SU-DHL-6 (cell line): ENCODE measurements at regions not wholly inside any gene's neighbourhood (a gene's known extent, or its start where the extent isn't known, plus 50 kb on each side); places are given as distances from the start of the nearest gene placed in this dataset.

Experiments used
- H2AFZ ChIP-seq: fragments of 200-600 bp; sonication (generic); 2 replicates; pipeline ENCODE4 v1.6.1; 2014; ENCODE audit warnings: low read depth, mild to moderate bottlenecking, moderate library complexity, mixed read lengths, antibody characterized with exemption, low read length; ENCODE audit not compliant: severe bottlenecking
- H3F3A ChIP-seq: fragments of 200-600 bp; shearing (Covaris generic); 2 replicates; pipeline ENCODE4 v1.6.0; 2016; ENCODE audit warnings: antibody characterized with exemption, mild to moderate bottlenecking; ENCODE audit not compliant: insufficient read depth
- H3K27ac ChIP-seq: fragments of 200-600 bp; sonication (generic); 2 replicates; pipeline ENCODE4 v1.5.1; 2016; ENCODE audit warnings: low read depth, mild to moderate bottlenecking, low read length, moderate library complexity, mixed read lengths
- H3K27me3 ChIP-seq: fragments of 200-600 bp; sonication (generic), shearing (Covaris generic); 2 replicates; pipeline ENCODE4 v1.6.0; 2014; ENCODE audit warnings: mild to moderate bottlenecking, low read length
- H3K36me3 ChIP-seq: fragments of 200-600 bp; sonication (generic); 2 replicates; pipeline ENCODE4 v1.6.1; 2014; ENCODE audit warnings: mild to moderate bottlenecking, low read length, mixed read lengths
- H3K4me2 ChIP-seq: fragments of 300-600, 200-600 bp; shearing (Covaris generic), sonication (generic); 2 replicates; pipeline ENCODE4 v1.6.0; 2014; ENCODE audit warnings: low read length, low read depth, mild to moderate bottlenecking; ENCODE audit not compliant: poor library complexity, severe bottlenecking
- H3K4me3 ChIP-seq: fragments of 200-600 bp; sonication (generic); 2 replicates; pipeline ENCODE4 v1.5.1; 2014; ENCODE audit warnings: antibody characterized with exemption, low read length, mild to moderate bottlenecking, mixed read lengths; ENCODE audit not compliant: insufficient read depth, poor library complexity, severe bottlenecking
- H3K79me2 ChIP-seq: fragments of 200-600 bp; sonication (generic); 2 replicates; pipeline ENCODE4 v1.6.1; 2014; ENCODE audit warnings: mild to moderate bottlenecking, low read length, moderate library complexity; ENCODE audit not compliant: insufficient read depth
- H3K9ac ChIP-seq: fragments of 200-600 bp; sonication (generic); 2 replicates; pipeline ENCODE4 v1.7.0; 2014; ENCODE audit warnings: mild to moderate bottlenecking, low read length
- H3K9me2 ChIP-seq: fragments of 200-600 bp; sonication (generic); replicated peaks from 2 replicates; pipeline ENCODE4 v1.6.1; 2014; ENCODE audit warnings: low read length; ENCODE audit not compliant: insufficient read depth
- H3K9me3 ChIP-seq: fragments of 200-600 bp; sonication (generic); 2 replicates; pipeline ENCODE4 v1.6.1; 2014; ENCODE audit warnings: low read length, mixed read lengths; ENCODE audit not compliant: insufficient read depth
- H4K20me1 ChIP-seq: fragments of 200-600 bp; sonication (generic); 2 replicates; pipeline ENCODE4 v1.6.1; 2014; ENCODE audit warnings: low read depth, mild to moderate bottlenecking, antibody characterized with exemption, low read length, moderate library complexity, mixed read lengths
- EZH2phosphoT487 ChIP-seq: fragments of 200-600 bp; sonication (generic), shearing (Covaris generic); conservative IDR thresholded peaks from 2 replicates; pipeline ENCODE4 v1.6.1; 2018; ENCODE audit warnings: mild to moderate bottlenecking, antibody characterized with exemption, low read length, moderate library complexity, mixed read lengths
- TF ChIP-seq, protein P1 (sequence below): fragments of 200-600 bp; sonication (generic); IDR thresholded peaks from one replicate; pipeline ENCODE4 v1.5.1; 2017; ENCODE audit warnings: antibody characterized with exemption, mild to moderate bottlenecking, low read length, moderate library complexity; ENCODE audit not compliant: insufficient read depth, poor library complexity, severe bottlenecking

DNA sequence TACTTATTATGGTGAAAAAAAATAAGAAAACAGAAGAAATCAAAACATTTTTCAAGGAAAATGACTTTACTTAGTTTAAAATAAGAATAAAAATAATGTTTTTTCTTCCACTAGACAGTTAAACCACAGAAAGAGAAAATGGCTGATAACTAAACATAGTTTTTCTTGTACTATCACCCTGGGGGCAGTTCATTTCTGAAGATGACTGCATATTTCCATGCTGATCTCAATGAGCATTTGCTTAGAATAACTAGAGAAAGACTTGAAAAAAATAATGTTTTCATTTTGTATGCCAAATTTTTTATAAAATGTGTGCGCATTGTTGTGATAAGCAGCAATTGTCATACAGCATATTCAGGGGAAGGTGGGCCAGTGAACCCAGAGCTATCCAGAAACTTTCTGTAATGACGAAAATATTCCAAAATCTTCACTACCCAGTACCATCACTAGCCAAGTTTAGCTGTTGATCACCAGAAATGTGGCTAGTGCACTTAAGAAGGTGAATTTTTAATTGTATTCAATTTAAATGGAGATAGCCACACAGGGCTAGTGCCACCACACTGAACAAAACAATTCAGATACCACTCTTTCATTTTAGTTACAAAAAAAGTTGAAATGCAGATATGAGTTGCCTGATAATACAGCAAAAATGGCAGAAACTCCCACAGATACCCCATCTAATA is 513.4 kb upstream of the NETO1 start:
- Histone ChIP-seq H3K27ac (no peak overlapping the region), H3K9ac (no peak overlapping the region), H3K4me3 (no peak overlapping the region), H2AFZ (no peak overlapping the region), H3K27me3 (no peaks in the 10 kb centered on the region), H3K9me2 (no peaks in the 10 kb centered on the region), H3K4me2 (no peak overlapping the region), H3K36me3 (no peaks in the 10 kb centered on the region), H3F3A (no peaks in the 10 kb centered on the region), H3K79me2 (no peaks in the 10 kb centered on the region), H3K9me3 (no peaks in the 10 kb centered on the region), H4K20me1 (no peaks in the 10 kb centered on the region)
- TF ChIP-seq, protein P1, sequence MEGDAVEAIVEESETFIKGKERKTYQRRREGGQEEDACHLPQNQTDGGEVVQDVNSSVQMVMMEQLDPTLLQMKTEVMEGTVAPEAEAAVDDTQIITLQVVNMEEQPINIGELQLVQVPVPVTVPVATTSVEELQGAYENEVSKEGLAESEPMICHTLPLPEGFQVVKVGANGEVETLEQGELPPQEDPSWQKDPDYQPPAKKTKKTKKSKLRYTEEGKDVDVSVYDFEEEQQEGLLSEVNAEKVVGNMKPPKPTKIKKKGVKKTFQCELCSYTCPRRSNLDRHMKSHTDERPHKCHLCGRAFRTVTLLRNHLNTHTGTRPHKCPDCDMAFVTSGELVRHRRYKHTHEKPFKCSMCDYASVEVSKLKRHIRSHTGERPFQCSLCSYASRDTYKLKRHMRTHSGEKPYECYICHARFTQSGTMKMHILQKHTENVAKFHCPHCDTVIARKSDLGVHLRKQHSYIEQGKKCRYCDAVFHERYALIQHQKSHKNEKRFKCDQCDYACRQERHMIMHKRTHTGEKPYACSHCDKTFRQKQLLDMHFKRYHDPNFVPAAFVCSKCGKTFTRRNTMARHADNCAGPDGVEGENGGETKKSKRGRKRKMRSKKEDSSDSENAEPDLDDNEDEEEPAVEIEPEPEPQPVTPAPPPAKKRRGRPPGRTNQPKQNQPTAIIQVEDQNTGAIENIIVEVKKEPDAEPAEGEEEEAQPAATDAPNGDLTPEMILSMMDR: no peak
- TF ChIP-seq EZH2phosphoT487: no peak

DNA sequence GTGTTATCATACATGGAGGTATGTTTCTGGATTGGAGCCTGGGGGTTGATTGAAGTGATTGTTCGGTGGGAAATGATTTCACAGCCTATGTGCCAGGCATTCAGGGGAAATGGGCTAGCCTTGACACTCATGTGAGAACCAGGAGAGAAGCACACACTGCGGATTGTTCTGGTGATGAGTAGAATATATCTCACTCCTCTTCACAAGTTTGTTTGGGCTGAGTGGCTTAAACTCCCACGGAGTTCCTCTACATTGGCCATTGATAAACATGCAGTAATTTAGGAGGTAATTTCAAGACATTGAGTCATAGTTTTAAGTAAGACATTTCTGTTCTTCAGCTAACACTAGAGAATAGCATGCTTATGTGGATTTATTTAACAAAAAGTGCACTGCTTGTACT is 498.9 kb upstream of the NETO1 start:
- Histone ChIP-seq H3K9me2 (no peaks in the 10 kb centered on the region), H4K20me1 (no peaks in the 10 kb centered on the region)

DNA sequence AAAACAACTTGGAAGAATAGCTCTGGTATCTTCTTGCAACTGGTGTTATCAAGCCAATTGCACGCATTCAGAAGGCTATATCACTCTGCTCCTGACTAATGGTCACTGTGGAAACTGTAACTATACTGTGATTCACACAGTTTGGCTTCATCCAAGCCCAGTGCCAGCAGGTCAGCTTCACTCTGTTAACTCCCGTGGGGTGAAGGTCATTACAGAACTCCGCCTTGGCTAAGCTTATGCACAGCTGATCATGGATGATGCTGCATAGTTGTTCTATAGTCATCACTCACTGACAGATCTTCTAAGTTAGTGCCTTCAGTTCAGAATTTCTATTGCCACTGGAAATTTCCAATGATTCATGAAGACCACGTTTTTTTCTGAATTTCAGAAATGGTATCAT is 497.2 kb upstream of the NETO1 start:
- Histone ChIP-seq H2AFZ (no peak overlapping the region), H3K9me2 (no peaks in the 10 kb centered on the region), H3K9ac (no peak overlapping the region), H3K27me3 (no peaks in the 10 kb centered on the region), H4K20me1 (no peaks in the 10 kb centered on the region), H3F3A (no peaks in the 10 kb centered on the region), H3K9me3 (no peaks in the 10 kb centered on the region), H3K4me2 (no peak overlapping the region), H3K36me3 (no peaks in the 10 kb centered on the region), H3K4me3 (no peak overlapping the region), H3K27ac (no peak overlapping the region), H3K79me2 (no peaks in the 10 kb centered on the region)
- TF ChIP-seq EZH2phosphoT487: no peak
- TF ChIP-seq, protein P1: no peak

More for the DNA sequence above, 498.9 kb upstream of the NETO1 start:
- H3K9ac ChIP-seq: no peak overlapping the region
- H3K27ac ChIP-seq: no peak overlapping the region
- H3K36me3 ChIP-seq: no peaks in the 10 kb centered on the region
- H3K27me3 ChIP-seq: no peaks in the 10 kb centered on the region
- no peak overlapping the region for H3K4me2 ChIP-seq
- no peak overlapping the region for H3K4me3 ChIP-seq
- TF ChIP-seq, protein P1: no peak
- no peak for TF ChIP-seq EZH2phosphoT487
- H3F3A ChIP-seq: no peaks in the 10 kb centered on the region
- no peak overlapping the region for H2AFZ ChIP-seq
- no peaks in the 10 kb centered on the region for H3K79me2 ChIP-seq
- H3K9me3 ChIP-seq: no peaks in the 10 kb centered on the region
